ENCODE measurements at regions not wholly inside any gene's neighbourhood (a gene's known extent, or its start where the extent isn't known, plus 50 kb on each side); places are given as distances from the start of the nearest gene placed in this dataset.
"Not testable (repeated sequence)": the region's sequence is repeated elsewhere in the genome, so short reads cannot be mapped to it uniquely, and the experiment has no call there.

- Histone ChIP-seq H3K27ac (no peak overlapping the region), H3K36me3 (no peaks in the 10 kb centered on the region), H3K27me3 (no peaks in the 10 kb centered on the region), H3K4me1 (peaks cover 14% of the 10 kb centered on the region), H3K9me3 (no peaks in the 10 kb centered on the region), H3K4me3 (no peak overlapping the region)
- intact Hi-C loops (cut with DNase I) = no loop called here
- no peak for DNase-seq (ENCODE audit: extremely low spot score in 2 of 2)
- no peak for TF ChIP-seq POLR2AphosphoS5 (IDR thresholded peaks at IDR 0.05; ENCODE audit: insufficient read depth in 1 of 2, low read depth in 1 of 2)
- TF ChIP-seq POLR2A (IDR thresholded peaks at IDR 0.05) = no peak
- TF ChIP-seq, protein P1, sequence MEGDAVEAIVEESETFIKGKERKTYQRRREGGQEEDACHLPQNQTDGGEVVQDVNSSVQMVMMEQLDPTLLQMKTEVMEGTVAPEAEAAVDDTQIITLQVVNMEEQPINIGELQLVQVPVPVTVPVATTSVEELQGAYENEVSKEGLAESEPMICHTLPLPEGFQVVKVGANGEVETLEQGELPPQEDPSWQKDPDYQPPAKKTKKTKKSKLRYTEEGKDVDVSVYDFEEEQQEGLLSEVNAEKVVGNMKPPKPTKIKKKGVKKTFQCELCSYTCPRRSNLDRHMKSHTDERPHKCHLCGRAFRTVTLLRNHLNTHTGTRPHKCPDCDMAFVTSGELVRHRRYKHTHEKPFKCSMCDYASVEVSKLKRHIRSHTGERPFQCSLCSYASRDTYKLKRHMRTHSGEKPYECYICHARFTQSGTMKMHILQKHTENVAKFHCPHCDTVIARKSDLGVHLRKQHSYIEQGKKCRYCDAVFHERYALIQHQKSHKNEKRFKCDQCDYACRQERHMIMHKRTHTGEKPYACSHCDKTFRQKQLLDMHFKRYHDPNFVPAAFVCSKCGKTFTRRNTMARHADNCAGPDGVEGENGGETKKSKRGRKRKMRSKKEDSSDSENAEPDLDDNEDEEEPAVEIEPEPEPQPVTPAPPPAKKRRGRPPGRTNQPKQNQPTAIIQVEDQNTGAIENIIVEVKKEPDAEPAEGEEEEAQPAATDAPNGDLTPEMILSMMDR (IDR thresholded peaks at IDR 0.05) = no peak
Observed at GRCh38 chr17:77802811-77803220, 155.7 kb upstream of the TNRC6C start.

DNA sequence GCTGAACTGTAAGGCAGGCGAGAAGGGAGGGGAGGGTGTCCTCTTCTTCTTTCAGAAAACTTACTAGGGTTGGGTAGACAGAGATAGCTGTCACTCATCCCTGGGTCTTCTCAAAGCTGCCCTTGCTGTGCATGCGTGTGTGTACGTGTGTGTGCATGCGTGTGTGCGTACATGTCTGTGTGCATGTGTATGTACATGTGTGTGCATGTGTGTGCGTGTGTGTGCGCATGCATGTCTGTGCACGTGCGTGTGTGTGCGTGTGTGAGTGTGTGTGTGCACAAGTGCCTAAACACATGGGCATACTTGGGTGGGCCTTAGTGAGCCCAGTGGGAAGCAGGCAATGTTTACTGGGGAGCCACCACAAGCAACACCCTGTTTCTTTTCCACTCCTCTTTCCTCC, 154.8 kb upstream of the TNRC6C start:
- intact Hi-C loops (cut with DNase I) = no loop called here
- DNase-seq (ENCODE audit: extremely low spot score in 2 of 2) = no peak
- TF ChIP-seq, protein P1 (IDR thresholded peaks at IDR 0.05) = no peak
- TF ChIP-seq POLR2A (IDR thresholded peaks at IDR 0.05) (no peak), POLR2AphosphoS5 (IDR thresholded peaks at IDR 0.05; ENCODE audit: insufficient read depth in 1 of 2, low read depth in 1 of 2) (no peak)
- Histone ChIP-seq H3K36me3 (no peaks in the 10 kb centered on the region), H3K4me3 (no peak overlapping the region), H3K4me1 (peaks cover 14% of the 10 kb centered on the region), H3K9me3 (no peaks in the 10 kb centered on the region), H3K27ac (no peak overlapping the region), H3K27me3 (no peaks in the 10 kb centered on the region)

- intact Hi-C loops (cut with DNase I) = no loop called here
Observed at GRCh38 chr17:77804796-77805426, 153.6 kb upstream of the TNRC6C start.

DNA sequence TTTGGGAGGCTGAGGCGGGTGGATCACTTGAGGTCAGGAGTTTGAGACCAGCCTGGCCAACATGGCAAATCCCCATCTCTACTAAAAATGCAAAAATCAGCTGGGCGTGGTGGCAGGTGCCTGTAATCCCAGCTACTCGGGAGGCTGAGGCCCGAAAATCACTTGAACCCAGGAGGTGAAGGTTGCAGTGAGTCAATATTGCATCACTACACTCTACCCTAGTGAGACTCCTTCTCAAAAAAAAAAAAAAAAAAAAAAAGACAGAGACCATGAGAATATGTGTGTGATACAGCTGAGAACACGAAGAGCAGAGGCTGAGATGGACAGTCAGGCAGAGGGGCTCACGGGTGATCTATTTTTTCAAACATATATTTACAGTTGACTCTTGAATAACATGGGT, 152.5 kb upstream of the TNRC6C start:
- intact Hi-C loops (cut with DNase I); DNase-seq (ENCODE audit: extremely low spot score in 2 of 2); H3K27me3 ChIP-seq; H3K27ac ChIP-seq; H3K4me3 ChIP-seq; H3K9me3 ChIP-seq; H3K36me3 ChIP-seq: not testable (repeated sequence)
- peaks cover 25% of the 10 kb centered on the region for H3K4me1 ChIP-seq

More at GRCh38 chr17:77804796-77805426, 153.6 kb upstream of the TNRC6C start:
- Histone ChIP-seq H3K27ac (no peak overlapping the region), H3K4me1 (peaks cover 14% of the 10 kb centered on the region), H3K27me3 (no peaks in the 10 kb centered on the region), H3K9me3 (no peaks in the 10 kb centered on the region), H3K4me3 (no peak overlapping the region), H3K36me3 (no peaks in the 10 kb centered on the region)
- DNase-seq (ENCODE audit: extremely low spot score in 2 of 2) = no peak
- TF ChIP-seq, protein P1 (IDR thresholded peaks at IDR 0.05) = no peak
- TF ChIP-seq POLR2AphosphoS5 (IDR thresholded peaks at IDR 0.05; ENCODE audit: insufficient read depth in 1 of 2, low read depth in 1 of 2) = no peak
- TF ChIP-seq POLR2A (IDR thresholded peaks at IDR 0.05) = no peak

- intact Hi-C loops (cut with DNase I) = no loop called here
- TF ChIP-seq POLR2AphosphoS5 (IDR thresholded peaks at IDR 0.05; ENCODE audit: insufficient read depth in 1 of 2, low read depth in 1 of 2) = no peak
- TF ChIP-seq POLR2A (IDR thresholded peaks at IDR 0.05) = no peak
- TF ChIP-seq, protein P1 (IDR thresholded peaks at IDR 0.05) = no peak
- DNase-seq (ENCODE audit: extremely low spot score in 2 of 2) = no peak
- no peak overlapping the region for H3K4me3 ChIP-seq
- H3K36me3 ChIP-seq = no peaks in the 10 kb centered on the region
- H3K4me1 ChIP-seq = peaks cover 35% of the 10 kb centered on the region
- no peaks in the 10 kb centered on the region for H3K9me3 ChIP-seq
- no peaks in the 10 kb centered on the region for H3K27me3 ChIP-seq
- no peak overlapping the region for H3K27ac ChIP-seq
Observed at GRCh38 chr17:77807051-77807745, 151.3 kb upstream of the TNRC6C start.

Data from vagina (tissue), 2 donors.